ENCODE measurements at regions not wholly inside any gene's neighbourhood (a gene's known extent, or its start where the extent isn't known, plus 50 kb on each side); places are given as distances from the start of the nearest gene placed in this dataset.

DNA sequence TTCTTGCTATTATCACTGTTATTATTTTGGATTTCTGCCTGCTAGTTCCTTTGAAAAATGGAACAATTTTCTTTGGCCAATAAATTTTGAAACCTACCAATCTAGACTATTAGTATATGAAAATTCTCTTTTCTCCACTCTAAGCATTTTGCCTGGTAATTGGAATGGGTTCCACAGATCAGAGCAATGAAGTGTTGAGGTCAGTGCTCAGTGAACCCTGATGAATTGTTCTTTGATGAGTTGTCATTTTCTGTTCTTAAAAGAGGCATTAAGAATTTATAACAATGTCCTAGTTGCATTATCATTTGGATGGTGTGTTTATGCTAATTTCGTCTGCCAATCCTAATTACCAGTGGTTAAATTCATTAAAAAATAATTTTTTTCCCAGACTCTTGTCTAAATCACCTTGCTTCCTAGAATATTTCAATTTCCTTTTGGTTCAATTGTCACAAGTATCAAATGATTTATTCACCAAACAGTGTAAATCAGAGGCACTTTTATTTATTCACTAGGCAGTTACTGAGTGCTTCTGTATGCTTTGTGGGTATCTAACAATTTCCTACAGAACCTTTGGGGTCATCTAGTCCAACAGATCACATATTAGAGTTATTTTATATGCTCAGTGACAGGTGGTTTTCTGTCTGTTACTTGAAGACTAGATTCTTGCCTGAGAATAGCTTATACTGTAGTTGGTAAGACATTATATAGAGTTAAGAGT is 239.0 kb downstream of the DNAJB9 start:
- no peak for DNase-seq

DNA sequence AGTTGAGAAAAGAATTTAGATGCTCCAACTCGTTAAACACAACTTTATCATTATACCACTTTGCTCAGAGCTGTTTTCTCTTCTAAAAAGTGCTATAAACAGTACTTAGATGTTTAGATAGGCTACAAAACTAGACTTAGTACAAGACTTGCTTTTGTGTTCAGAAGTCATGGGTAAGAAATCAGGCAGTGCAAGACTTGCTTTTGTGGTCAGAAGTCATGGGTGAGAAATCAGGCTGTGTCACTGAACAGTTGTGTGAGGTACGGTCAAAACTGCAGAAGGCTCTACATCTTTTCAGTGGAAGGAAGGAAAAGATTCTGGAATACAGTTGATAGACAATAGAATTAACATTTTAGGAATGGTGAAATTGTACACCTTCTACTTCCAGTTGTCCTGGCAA is 239.7 kb downstream of the DNAJB9 start:
- H3K4me3 Mint-ChIP-seq = no peak overlapping the region
- H3K9me3 Mint-ChIP-seq = peaks cover 0 to 7% (median 0%) of the 10 kb centered on the region in 7 donors
- DNase-seq = no peak
- H3K27ac Mint-ChIP-seq = no peak overlapping the region
- peaks cover 0 to 8% (median 5%) of the 10 kb centered on the region in 3 donors for H3K27me3 Mint-ChIP-seq
- H3K36me3 Mint-ChIP-seq = no peaks in the 10 kb centered on the region
- peaks cover 0 to 4% (median 0%) of the 10 kb centered on the region in 3 donors for H3K4me1 Mint-ChIP-seq
- ATAC-seq (ENCODE audit: low read depth in 2 of 2) = no peak

More for the DNA sequence above, 239.0 kb downstream of the DNAJB9 start:
- ATAC-seq (ENCODE audit: low read depth in 2 of 2) = no peak
- H3K27me3 Mint-ChIP-seq = peaks cover under 1 to 12% (median 9%) of the 10 kb centered on the region in 3 donors
- no peaks in the 10 kb centered on the region for H3K36me3 Mint-ChIP-seq
- H3K4me3 Mint-ChIP-seq = no peak overlapping the region
- H3K27ac Mint-ChIP-seq = no peak overlapping the region
- H3K4me1 Mint-ChIP-seq = peaks cover 0 to 4% (median 0%) of the 10 kb centered on the region in 3 donors
- peaks cover 0 to 4% (median 0%) of the 10 kb centered on the region in 7 donors for H3K9me3 Mint-ChIP-seq

GRCh38 chr7:108810756-108811385 is 241.2 kb downstream of the DNAJB9 start:
- DNase-seq = no peak
- no peak for ATAC-seq (ENCODE audit: low read depth in 2 of 2)
- Mint-ChIP-seq H3K36me3 (no peaks in the 10 kb centered on the region), H3K27ac (no peak overlapping the region), H3K27me3 (peaks cover 0 to 4% (median 0%) of the 10 kb centered on the region in 3 donors), H3K4me3 (no peak overlapping the region), H3K4me1 (no peaks in the 10 kb centered on the region), H3K9me3 (peaks cover 0 to 4% (median 0%) of the 10 kb centered on the region in 7 donors)

DNA sequence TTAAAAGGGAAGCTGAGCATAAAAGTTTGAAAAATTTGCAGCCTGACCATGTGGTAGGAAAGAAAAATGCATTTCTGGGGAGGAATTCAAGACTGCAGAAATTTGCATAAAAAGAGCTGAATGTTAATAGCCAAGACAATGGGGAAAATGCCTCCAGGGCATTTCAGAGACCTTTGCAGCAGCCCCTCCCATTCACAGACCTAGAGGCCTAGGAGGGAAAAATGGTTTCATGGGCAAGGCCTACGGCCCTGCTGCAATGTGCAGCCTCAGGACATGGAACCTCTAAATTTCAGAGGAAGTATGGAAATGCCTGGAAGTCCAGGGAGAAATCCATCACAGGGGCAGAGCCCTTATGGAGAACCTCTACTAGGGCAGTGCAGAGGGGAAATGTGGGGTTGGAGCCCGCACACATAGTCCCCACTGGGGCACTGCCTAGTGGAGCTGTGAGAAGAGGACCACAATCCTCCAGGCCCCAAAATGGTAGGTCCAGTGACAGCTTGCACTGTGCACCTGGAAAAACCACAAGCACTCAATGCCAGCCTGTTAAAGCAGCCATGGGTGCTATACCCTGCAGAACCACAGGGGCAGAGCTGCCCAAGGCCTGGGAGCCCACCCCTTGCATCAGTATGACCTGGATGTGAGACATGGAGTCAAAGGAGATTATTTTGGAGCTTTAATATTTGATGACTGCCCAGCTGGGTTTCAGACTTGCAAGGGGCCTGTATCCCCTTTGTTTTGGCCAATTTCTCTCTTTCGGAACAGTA is 243.8 kb downstream of the DNAJB9 start:
- H3K27ac Mint-ChIP-seq = no peak overlapping the region
- no peak overlapping the region for H3K4me3 Mint-ChIP-seq
- no peak for ATAC-seq (ENCODE audit: low read depth in 2 of 2)
- H3K4me1 Mint-ChIP-seq = no peaks in the 10 kb centered on the region
- peaks cover 0 to 5% (median 0%) of the 10 kb centered on the region in 3 donors for H3K27me3 Mint-ChIP-seq
- H3K9me3 Mint-ChIP-seq = peaks cover 0 to 4% (median 0%) of the 10 kb centered on the region in 7 donors
- no peaks in the 10 kb centered on the region for H3K36me3 Mint-ChIP-seq
- no peak for DNase-seq

GRCh38 chr7:108815815-108816214 is 246.1 kb downstream of the DNAJB9 start:
- peaks cover 0 to 6% (median 2%) of the 10 kb centered on the region in 7 donors for H3K9me3 Mint-ChIP-seq
- no peak overlapping the region for H3K4me3 Mint-ChIP-seq
- H3K27ac Mint-ChIP-seq = no peak overlapping the region
- no peak for ATAC-seq (ENCODE audit: low read depth in 2 of 2)
- H3K4me1 Mint-ChIP-seq = no peaks in the 10 kb centered on the region
- DNase-seq = no peak
- H3K36me3 Mint-ChIP-seq = no peaks in the 10 kb centered on the region
- peaks cover 0 to 5% (median 0%) of the 10 kb centered on the region in 3 donors for H3K27me3 Mint-ChIP-seq

- peaks cover 0 to 9% (median 3%) of the 10 kb centered on the region in 7 donors for H3K9me3 Mint-ChIP-seq
- no peaks in the 10 kb centered on the region for H3K36me3 Mint-ChIP-seq
- H3K4me1 Mint-ChIP-seq = no peaks in the 10 kb centered on the region
- H3K27me3 Mint-ChIP-seq = peaks cover 0 to 5% (median 5%) of the 10 kb centered on the region in 3 donors
- no peak overlapping the region for H3K27ac Mint-ChIP-seq
- no peak for DNase-seq
- ATAC-seq (ENCODE audit: low read depth in 2 of 2) = no peak
- H3K4me3 Mint-ChIP-seq = no peak overlapping the region
Observed at GRCh38 chr7:108818742-108819141, 249.1 kb downstream of the DNAJB9 start.

DNA sequence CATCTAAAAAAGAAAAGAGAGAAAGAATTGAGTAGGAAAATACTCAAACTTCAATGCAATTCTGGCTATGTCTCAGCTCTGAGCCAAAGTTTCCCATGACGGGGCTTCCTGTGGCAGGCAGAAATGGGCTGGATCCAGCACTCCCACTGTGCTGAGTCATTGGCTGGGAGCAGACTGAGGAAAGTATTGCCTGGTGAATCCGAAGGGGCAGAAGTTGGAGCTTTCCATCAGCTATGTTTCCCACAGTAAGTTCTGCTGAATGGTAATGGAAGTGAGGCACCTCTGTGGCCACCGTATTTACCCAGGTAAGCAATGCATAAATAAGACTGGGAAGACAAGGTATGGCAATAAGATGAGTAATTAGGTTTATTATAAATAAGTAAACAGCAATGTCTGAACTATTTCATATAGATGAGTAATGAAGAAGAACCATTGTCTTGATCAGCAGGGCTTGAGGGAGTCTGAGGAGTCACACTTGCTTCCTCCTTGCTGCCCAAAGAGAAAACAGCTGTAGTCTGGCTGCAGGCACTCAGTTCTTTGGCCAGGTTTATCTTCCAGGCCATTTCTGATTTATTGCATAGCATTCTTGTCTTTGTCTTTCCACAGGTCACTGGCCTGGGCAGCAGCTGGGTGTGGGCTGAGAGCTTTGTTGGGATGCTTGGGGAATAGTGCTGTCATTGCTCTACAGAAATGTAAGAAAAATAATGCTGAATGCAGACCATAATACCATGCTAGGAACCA is 255.3 kb downstream of the DNAJB9 start:
- Mint-ChIP-seq H3K27me3 (peaks cover 0 to 5% (median 0%) of the 10 kb centered on the region in 3 donors), H3K4me3 (no peak overlapping the region), H3K36me3 (no peaks in the 10 kb centered on the region), H3K27ac (no peak overlapping the region), H3K4me1 (no peaks in the 10 kb centered on the region), H3K9me3 (peaks cover 0 to 9% (median 0%) of the 10 kb centered on the region in 7 donors)
- ATAC-seq (ENCODE audit: low read depth in 2 of 2) (no peak), DNase-seq (no peak)

GRCh38 chr7:108825581-108825909 is 255.9 kb downstream of the DNAJB9 start:
- no peak overlapping the region for H3K4me3 Mint-ChIP-seq
- peaks cover 0 to 5% (median 0%) of the 10 kb centered on the region in 3 donors for H3K27me3 Mint-ChIP-seq
- H3K9me3 Mint-ChIP-seq = peaks cover 0 to 9% (median 0%) of the 10 kb centered on the region in 7 donors
- no peaks in the 10 kb centered on the region for H3K4me1 Mint-ChIP-seq
- no peaks in the 10 kb centered on the region for H3K36me3 Mint-ChIP-seq
- H3K27ac Mint-ChIP-seq = no peak overlapping the region
- DNase-seq (no peak), ATAC-seq (ENCODE audit: low read depth in 2 of 2) (no peak)

GRCh38 chr7:108836256-108836655 is 266.6 kb downstream of the DNAJB9 start:
- H3K27me3 Mint-ChIP-seq = no peaks in the 10 kb centered on the region
- H3K36me3 Mint-ChIP-seq = no peaks in the 10 kb centered on the region
- H3K27ac Mint-ChIP-seq = no peak overlapping the region
- no peaks in the 10 kb centered on the region for H3K4me1 Mint-ChIP-seq
- peaks cover 3 to 25% (median 11%) of the 10 kb centered on the region in 7 donors for H3K9me3 Mint-ChIP-seq
- no peak for DNase-seq
- H3K4me3 Mint-ChIP-seq = no peak overlapping the region
- no peak for ATAC-seq (ENCODE audit: low read depth in 2 of 2)

- no peak overlapping the region for H3K27ac Mint-ChIP-seq
- H3K9me3 Mint-ChIP-seq = peaks cover 4 to 22% (median 9%) of the 10 kb centered on the region in 7 donors
- H3K4me1 Mint-ChIP-seq = no peaks in the 10 kb centered on the region
- no peaks in the 10 kb centered on the region for H3K36me3 Mint-ChIP-seq
- no peak overlapping the region for H3K4me3 Mint-ChIP-seq
- H3K27me3 Mint-ChIP-seq = no peaks in the 10 kb centered on the region
- DNase-seq = no peak
- ATAC-seq (ENCODE audit: low read depth in 2 of 2) = no peak
Observed at GRCh38 chr7:108838198-108838597, 268.5 kb downstream of the DNAJB9 start.

GRCh38 chr7:108839076-108839475 is 269.4 kb downstream of the DNAJB9 start:
- no peak for DNase-seq
- Mint-ChIP-seq H3K4me1 (no peaks in the 10 kb centered on the region), H3K27ac (no peak overlapping the region), H3K27me3 (no peaks in the 10 kb centered on the region), H3K36me3 (no peaks in the 10 kb centered on the region), H3K4me3 (peak overlapping the region in 1 of 8 donors; percentile 43), H3K9me3 (peaks cover 3 to 14% (median 6%) of the 10 kb centered on the region in 7 donors)
- ATAC-seq (ENCODE audit: low read depth in 2 of 2) = no peak

GRCh38 chr7:108845951-108846350 is 276.3 kb downstream of the DNAJB9 start:
- H3K4me3 Mint-ChIP-seq = no peak overlapping the region
- no peaks in the 10 kb centered on the region for H3K4me1 Mint-ChIP-seq
- ATAC-seq (ENCODE audit: low read depth in 2 of 2) = no peak
- no peaks in the 10 kb centered on the region for H3K36me3 Mint-ChIP-seq
- H3K9me3 Mint-ChIP-seq = peaks cover 0 to 4% (median 0%) of the 10 kb centered on the region in 7 donors
- peaks cover 0 to 5% (median 0%) of the 10 kb centered on the region in 3 donors for H3K27me3 Mint-ChIP-seq
- no peak for DNase-seq
- H3K27ac Mint-ChIP-seq = no peak overlapping the region

- H3K4me3 Mint-ChIP-seq = no peak overlapping the region
- H3K27me3 Mint-ChIP-seq = peaks cover 0 to 5% (median 0%) of the 10 kb centered on the region in 3 donors
- H3K4me1 Mint-ChIP-seq = no peaks in the 10 kb centered on the region
- no peak for DNase-seq
- ATAC-seq (ENCODE audit: low read depth in 2 of 2) = no peak
- H3K36me3 Mint-ChIP-seq = no peaks in the 10 kb centered on the region
- peaks cover 0 to 4% (median 0%) of the 10 kb centered on the region in 7 donors for H3K9me3 Mint-ChIP-seq
- H3K27ac Mint-ChIP-seq = no peak overlapping the region
Observed at GRCh38 chr7:108846471-108846870, 276.8 kb downstream of the DNAJB9 start.
